ENCODE measurements at regions not wholly inside any gene's neighbourhood (a gene's known extent, or its start where the extent isn't known, plus 50 kb on each side); places are given as distances from the start of the nearest gene placed in this dataset.

DNA sequence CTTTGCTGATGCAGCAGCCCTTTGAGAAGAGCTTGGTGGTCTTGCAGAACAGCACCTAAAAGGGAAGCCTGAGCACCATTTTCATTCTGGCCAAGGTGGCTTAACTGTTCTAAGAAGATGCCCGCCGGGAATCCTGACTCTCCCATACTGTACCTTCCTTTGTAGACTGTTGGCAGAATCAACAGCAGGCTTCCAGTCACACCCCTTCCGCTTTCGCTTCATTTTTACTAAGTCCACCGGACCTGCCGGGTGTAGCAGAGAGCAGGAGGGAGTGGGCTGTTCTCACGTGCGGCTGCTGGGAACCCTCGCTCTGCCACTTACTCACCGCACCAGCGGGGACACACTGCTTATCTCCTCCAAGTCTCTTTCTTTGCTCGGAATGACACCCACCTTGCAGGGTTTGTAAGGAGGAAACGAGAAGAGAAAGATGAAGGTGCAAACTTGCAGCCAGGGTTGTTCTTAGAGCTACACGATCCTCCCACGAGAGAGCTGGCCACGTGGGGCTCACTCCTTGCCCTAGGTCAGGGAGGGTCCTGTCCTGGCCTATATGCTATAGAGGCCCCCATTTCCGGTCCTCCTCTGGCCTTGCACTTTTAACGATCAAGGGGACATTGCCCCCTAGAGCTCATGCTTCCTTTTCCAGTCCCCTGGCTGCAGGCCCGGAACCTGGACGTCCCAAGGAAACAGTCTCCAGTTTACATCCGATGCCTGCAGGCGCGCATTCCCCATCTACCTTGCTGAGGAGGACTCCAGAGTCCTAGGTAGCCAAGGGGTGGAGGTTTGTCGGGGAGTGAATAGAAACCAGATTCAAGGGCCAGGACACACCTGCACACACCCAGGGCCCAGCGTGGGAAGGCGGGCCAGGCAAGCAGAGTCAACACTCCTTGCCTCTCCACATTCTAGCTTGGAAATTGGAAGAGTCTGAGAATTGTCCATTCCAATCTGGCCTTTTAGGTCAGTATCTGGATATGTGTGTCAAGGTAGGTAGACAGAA, 453.6 kb downstream of the IRS2 start:
- Histone ChIP-seq H3K36me3 (ENCODE audit: control insufficient read depth, insufficient read depth, low read length) (no peaks in the 10 kb centered on the region), H3K9me3 (ENCODE audit: control insufficient read depth, low read length) (no peaks in the 10 kb centered on the region), H3K4me1 (ENCODE audit: control insufficient read depth, insufficient read depth, low read length, poor library complexity, severe bottlenecking) (peaks cover 4% of the 10 kb centered on the region), H3K4me3 (ENCODE audit: extremely low read depth, insufficient read depth, low read length, poor library complexity, severe bottlenecking) (no peak overlapping the region), H3K27ac (ENCODE audit: low read depth, low read length, severe bottlenecking) (no peak overlapping the region)
- 91 to 94% methylated on average over 12 to 17 of the region's 26 CpGs for WGBS, 2 experiments (ENCODE audit: insufficient coverage in 2 of 2)

DNA sequence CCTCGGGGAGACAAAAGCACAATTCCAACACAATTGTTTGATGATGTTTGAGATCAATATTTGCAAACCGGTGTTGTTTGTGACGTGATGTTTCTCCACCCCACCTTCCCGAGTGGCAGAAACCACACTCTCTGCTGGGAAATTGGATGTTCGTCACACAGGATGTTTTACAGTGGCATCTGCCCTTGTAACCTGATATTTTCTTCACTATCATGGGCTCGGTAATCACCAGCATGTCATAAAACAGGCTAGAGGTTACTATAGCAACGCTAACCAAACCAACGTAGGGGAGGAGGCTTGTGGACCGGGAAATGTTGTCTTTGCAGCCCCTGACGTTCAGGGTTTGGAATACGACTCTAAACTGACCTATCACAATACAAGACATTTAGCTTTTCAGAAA, 454.5 kb downstream of the IRS2 start:
- Histone ChIP-seq H3K9me3 (ENCODE audit: control insufficient read depth, low read length) (no peaks in the 10 kb centered on the region), H3K27ac (ENCODE audit: low read depth, low read length, severe bottlenecking) (no peak overlapping the region), H3K4me1 (ENCODE audit: control insufficient read depth, insufficient read depth, low read length, poor library complexity, severe bottlenecking) (peaks cover 4% of the 10 kb centered on the region), H3K4me3 (ENCODE audit: extremely low read depth, insufficient read depth, low read length, poor library complexity, severe bottlenecking) (no peak overlapping the region), H3K36me3 (ENCODE audit: control insufficient read depth, insufficient read depth, low read length) (no peaks in the 10 kb centered on the region)
- WGBS, 2 experiments (ENCODE audit: insufficient coverage in 2 of 2), result 57 to 67% methylated on average over 7 to 8 of the region's 11 CpGs

DNA sequence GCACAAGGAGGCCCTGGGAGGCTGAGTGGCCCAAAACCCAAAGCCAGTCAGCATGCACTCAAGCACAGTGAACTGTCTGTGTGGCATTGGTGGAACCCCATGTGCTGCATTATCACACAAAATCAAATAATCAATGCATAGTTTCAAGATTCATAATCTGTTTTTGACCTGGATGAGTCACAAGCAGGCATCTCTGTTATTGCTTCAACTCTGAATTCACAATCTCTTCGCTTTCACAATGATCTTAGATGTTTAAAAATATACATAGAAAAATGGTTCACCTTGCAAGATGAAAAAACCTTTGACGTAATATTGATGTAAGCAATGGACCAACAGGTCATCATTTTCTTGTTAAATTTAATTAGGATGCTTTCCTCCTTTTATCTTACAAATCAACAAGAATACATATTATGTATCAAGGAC, 455.4 kb downstream of the IRS2 start:
- Histone ChIP-seq H3K27ac (ENCODE audit: low read depth, low read length, severe bottlenecking) (no peak overlapping the region), H3K9me3 (ENCODE audit: control insufficient read depth, low read length) (no peaks in the 10 kb centered on the region), H3K4me3 (ENCODE audit: extremely low read depth, insufficient read depth, low read length, poor library complexity, severe bottlenecking) (no peak overlapping the region), H3K4me1 (ENCODE audit: control insufficient read depth, insufficient read depth, low read length, poor library complexity, severe bottlenecking) (peaks cover 1% of the 10 kb centered on the region), H3K36me3 (ENCODE audit: control insufficient read depth, insufficient read depth, low read length) (no peaks in the 10 kb centered on the region)
- WGBS, 2 experiments (ENCODE audit: insufficient coverage in 2 of 2), result no CpG with 5 or more reads among the region's 2 CpGs

DNA sequence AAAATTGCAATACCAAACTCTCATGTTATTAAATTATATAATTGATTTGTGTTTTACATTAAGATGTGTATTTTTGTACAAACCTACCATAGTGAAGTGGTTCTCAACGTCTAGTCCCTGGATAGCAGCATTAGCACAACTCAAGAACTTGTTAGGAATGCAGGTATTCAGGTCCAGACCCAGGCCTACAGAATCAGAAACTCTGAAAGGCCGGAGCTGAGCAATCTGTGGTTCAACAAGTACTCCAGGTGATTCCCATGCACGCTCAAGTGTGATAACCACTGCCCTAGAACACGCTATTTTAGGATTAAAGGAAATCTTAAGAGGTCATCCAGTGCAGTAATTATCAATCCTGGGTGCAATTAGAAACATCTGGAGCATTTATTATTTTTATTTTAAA, 456.3 kb downstream of the IRS2 start:
- Histone ChIP-seq H3K4me3 (ENCODE audit: extremely low read depth, insufficient read depth, low read length, poor library complexity, severe bottlenecking) (no peak overlapping the region), H3K9me3 (ENCODE audit: control insufficient read depth, low read length) (no peaks in the 10 kb centered on the region), H3K4me1 (ENCODE audit: control insufficient read depth, insufficient read depth, low read length, poor library complexity, severe bottlenecking) (no peaks in the 10 kb centered on the region), H3K27ac (ENCODE audit: low read depth, low read length, severe bottlenecking) (no peak overlapping the region), H3K36me3 (ENCODE audit: control insufficient read depth, insufficient read depth, low read length) (no peaks in the 10 kb centered on the region)
- WGBS, 2 experiments (ENCODE audit: insufficient coverage in 2 of 2), result 84 to 90% methylated on average over 4 of the region's 4 CpGs

DNA sequence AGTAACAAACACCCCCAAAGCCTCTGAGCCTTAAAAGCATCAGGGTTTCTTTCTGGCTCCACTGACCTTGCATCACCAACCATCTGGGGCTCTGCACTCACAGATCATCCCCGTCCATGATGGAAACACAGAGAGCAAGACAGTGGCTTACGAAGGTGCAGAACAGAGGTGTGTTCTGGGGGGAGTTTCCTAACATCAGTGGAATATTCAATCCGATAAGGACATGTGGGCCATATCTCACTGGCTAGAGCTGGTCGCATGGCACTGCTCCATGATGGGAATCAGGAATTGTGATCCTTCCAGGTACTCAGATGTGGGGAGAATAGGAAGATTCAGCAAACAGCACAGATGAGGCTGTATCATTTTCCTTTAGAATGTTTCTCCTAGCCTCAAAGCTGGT, 457.2 kb downstream of the IRS2 start:
- 88 to 91% methylated on average over 2 to 3 of the region's 4 CpGs for WGBS, 2 experiments (ENCODE audit: insufficient coverage in 2 of 2)
- Histone ChIP-seq H3K9me3 (ENCODE audit: control insufficient read depth, low read length) (no peaks in the 10 kb centered on the region), H3K4me1 (ENCODE audit: control insufficient read depth, insufficient read depth, low read length, poor library complexity, severe bottlenecking) (no peaks in the 10 kb centered on the region), H3K4me3 (ENCODE audit: extremely low read depth, insufficient read depth, low read length, poor library complexity, severe bottlenecking) (no peak overlapping the region), H3K27ac (ENCODE audit: low read depth, low read length, severe bottlenecking) (no peak overlapping the region), H3K36me3 (ENCODE audit: control insufficient read depth, insufficient read depth, low read length) (no peaks in the 10 kb centered on the region)

DNA sequence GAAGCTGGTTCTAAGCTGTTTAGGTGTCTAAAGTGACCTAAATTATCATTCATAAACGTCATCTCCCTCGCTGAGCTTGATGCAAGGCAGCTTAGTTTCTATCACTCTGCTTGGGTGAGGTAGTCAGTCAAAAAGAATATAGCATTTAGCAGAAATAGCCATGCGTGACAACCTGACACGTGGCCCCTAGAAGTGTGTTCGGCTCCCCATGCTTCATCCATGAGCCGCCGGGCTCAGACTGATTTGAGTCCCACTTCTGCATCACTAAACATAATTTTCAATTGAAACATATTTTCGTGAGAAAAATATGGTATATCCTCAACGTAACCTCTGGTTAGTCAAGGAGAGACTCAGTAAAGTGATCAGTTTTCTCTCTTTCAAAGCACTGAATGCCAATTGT, 459.8 kb downstream of the IRS2 start:
- Histone ChIP-seq H3K9me3 (ENCODE audit: control insufficient read depth, low read length) (no peaks in the 10 kb centered on the region), H3K36me3 (ENCODE audit: control insufficient read depth, insufficient read depth, low read length) (no peaks in the 10 kb centered on the region), H3K27ac (ENCODE audit: low read depth, low read length, severe bottlenecking) (no peak overlapping the region), H3K4me3 (ENCODE audit: extremely low read depth, insufficient read depth, low read length, poor library complexity, severe bottlenecking) (no peak overlapping the region), H3K4me1 (ENCODE audit: control insufficient read depth, insufficient read depth, low read length, poor library complexity, severe bottlenecking) (no peaks in the 10 kb centered on the region)
- 92 to 98% methylated on average over 5 to 7 of the region's 9 CpGs for WGBS, 2 experiments (ENCODE audit: insufficient coverage in 2 of 2)

DNA sequence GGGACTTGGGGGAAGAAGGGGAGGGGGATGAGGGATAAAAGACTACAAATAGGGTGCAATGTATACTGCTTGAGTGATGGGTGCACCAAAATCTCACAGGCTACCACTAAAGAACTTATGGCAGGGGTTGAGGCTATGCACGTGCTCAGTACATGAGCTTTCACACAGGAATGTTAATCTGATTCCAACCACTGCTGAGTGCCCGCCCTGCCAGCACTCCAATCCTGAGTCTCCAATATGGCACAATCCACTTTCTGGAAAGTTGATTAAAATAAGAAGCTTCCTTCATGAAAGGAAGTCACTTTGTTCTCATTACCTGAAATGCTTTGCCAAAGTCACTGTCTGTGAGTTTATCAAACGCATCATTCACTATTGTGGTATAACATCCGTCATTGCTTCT, 463.0 kb downstream of the IRS2 start:
- Histone ChIP-seq H3K27ac (ENCODE audit: low read depth, low read length, severe bottlenecking) (no peak overlapping the region), H3K4me1 (ENCODE audit: control insufficient read depth, insufficient read depth, low read length, poor library complexity, severe bottlenecking) (no peaks in the 10 kb centered on the region), H3K4me3 (ENCODE audit: extremely low read depth, insufficient read depth, low read length, poor library complexity, severe bottlenecking) (no peak overlapping the region), H3K36me3 (ENCODE audit: control insufficient read depth, insufficient read depth, low read length) (no peaks in the 10 kb centered on the region), H3K9me3 (ENCODE audit: control insufficient read depth, low read length) (no peaks in the 10 kb centered on the region)
- 92 to 96% methylated on average over 2 to 3 of the region's 4 CpGs for WGBS, 2 experiments (ENCODE audit: insufficient coverage in 2 of 2)

DNA sequence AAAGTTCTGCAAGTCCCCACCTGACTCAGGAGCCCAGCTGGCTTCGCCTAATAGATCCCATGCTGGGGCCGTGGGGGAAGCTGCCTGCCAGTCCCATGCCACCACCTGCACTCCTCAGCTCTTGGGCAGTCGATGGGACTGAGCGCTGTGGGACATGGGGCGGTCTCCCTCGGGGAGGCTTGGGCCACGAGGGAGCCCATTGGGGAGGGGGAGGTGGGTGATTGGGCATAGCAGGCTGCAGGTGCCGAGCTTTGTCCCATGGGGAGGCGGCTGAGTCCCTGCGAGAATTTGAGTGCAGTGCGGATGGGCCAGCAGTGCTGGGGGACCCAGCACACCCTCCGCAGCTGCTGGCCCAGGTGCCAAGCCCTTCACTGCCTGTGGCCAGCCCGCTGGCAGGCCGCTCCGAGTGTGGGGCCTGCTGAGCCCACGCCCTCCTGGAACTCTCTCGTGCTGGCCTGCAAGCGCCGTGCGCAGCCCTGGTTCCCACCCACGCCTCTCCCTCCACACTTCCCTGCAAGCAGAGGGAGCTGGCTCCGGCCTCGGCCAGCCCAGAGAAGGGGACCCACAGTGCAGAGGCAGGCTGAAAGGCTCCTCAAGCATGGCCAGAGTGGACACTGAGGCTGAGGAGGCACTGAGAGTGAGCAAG, 467.3 kb downstream of the IRS2 start:
- Histone ChIP-seq H3K9me3 (ENCODE audit: control insufficient read depth, low read length) (no peaks in the 10 kb centered on the region), H3K36me3 (ENCODE audit: control insufficient read depth, insufficient read depth, low read length) (no peaks in the 10 kb centered on the region), H3K27ac (ENCODE audit: low read depth, low read length, severe bottlenecking) (no peak overlapping the region), H3K4me3 (ENCODE audit: extremely low read depth, insufficient read depth, low read length, poor library complexity, severe bottlenecking) (no peak overlapping the region), H3K4me1 (ENCODE audit: control insufficient read depth, insufficient read depth, low read length, poor library complexity, severe bottlenecking) (no peaks in the 10 kb centered on the region)
- 89 to 91% methylated on average over 15 to 20 of the region's 23 CpGs for WGBS, 2 experiments (ENCODE audit: insufficient coverage in 2 of 2)

DNA sequence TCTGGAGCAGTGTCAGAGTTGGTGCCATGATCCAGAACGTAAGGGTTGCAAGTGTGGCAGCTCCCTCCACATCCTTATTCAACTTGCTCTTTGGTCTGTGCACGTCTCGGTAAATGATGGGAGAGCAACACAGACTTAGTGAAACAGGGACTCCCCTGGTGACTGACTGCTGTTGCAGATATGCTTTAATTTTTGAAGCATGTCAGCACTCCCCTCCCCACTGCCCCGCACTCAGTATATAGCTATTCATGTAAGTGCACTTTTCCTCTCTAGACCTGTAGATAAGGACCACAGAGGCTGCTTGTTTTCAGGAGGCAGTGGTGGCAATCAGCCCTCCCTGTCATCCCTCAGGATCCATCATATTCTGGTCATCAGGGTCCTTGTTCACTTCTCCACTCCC, 470.9 kb downstream of the IRS2 start:
- no peak overlapping the region for H3K4me3 ChIP-seq (ENCODE audit: extremely low read depth, insufficient read depth, low read length, poor library complexity, severe bottlenecking)
- no peaks in the 10 kb centered on the region for H3K36me3 ChIP-seq (ENCODE audit: control insufficient read depth, insufficient read depth, low read length)
- no peaks in the 10 kb centered on the region for H3K4me1 ChIP-seq (ENCODE audit: control insufficient read depth, insufficient read depth, low read length, poor library complexity, severe bottlenecking)
- WGBS, 2 experiments (ENCODE audit: insufficient coverage in 2 of 2), result 92 to 100% methylated on average over 2 to 3 of the region's 4 CpGs
- no peak overlapping the region for H3K27ac ChIP-seq (ENCODE audit: low read depth, low read length, severe bottlenecking)
- no peaks in the 10 kb centered on the region for H3K9me3 ChIP-seq (ENCODE audit: control insufficient read depth, low read length)

DNA sequence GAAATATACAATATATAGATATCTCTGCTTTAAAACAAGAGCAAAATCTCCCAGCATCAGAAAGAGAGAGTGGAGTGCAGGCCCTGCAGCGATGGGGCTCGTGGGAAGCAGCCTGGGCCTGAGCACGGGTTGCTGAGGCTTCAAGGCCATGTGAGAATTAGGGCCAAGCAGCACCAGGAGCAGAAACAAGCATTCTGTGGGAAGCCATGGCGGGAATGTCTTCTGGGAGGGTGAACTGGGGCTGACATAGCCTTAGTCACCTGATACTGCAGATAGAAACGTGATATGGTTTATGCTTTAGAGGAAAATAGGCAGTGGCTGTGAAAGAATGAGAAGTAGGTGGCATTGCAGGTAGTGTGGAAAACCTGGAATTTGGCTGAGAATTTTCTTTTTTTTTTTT, 472.3 kb downstream of the IRS2 start:
- Histone ChIP-seq H3K4me1 (ENCODE audit: control insufficient read depth, insufficient read depth, low read length, poor library complexity, severe bottlenecking) (no peaks in the 10 kb centered on the region), H3K9me3 (ENCODE audit: control insufficient read depth, low read length) (no peaks in the 10 kb centered on the region), H3K4me3 (ENCODE audit: extremely low read depth, insufficient read depth, low read length, poor library complexity, severe bottlenecking) (no peak overlapping the region), H3K27ac (ENCODE audit: low read depth, low read length, severe bottlenecking) (no peak overlapping the region), H3K36me3 (ENCODE audit: control insufficient read depth, insufficient read depth, low read length) (no peaks in the 10 kb centered on the region)
- 80 to 88% methylated on average over 4 to 5 of the region's 5 CpGs for WGBS, 2 experiments (ENCODE audit: insufficient coverage in 2 of 2)

DNA sequence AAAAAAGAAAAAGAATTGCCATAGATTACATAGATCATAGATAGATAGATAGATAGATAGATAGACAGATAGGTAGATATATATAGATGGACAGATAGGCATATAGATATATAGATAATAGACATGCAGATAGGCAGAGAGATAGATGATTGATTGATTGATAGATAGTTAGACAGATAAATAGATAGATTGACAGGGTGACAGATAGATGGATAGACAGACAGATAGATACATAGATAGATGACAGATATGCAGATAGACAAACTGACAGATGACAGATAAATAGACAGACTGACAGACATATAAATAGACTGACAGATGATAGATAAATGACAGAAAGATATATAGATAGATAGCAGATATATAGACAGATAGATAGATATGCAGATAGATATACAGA, 474.0 kb downstream of the IRS2 start:
- Histone ChIP-seq H3K27ac (ENCODE audit: low read depth, low read length, severe bottlenecking) (no peak overlapping the region), H3K4me3 (ENCODE audit: extremely low read depth, insufficient read depth, low read length, poor library complexity, severe bottlenecking) (no peak overlapping the region), H3K9me3 (ENCODE audit: control insufficient read depth, low read length) (no peaks in the 10 kb centered on the region), H3K4me1 (ENCODE audit: control insufficient read depth, insufficient read depth, low read length, poor library complexity, severe bottlenecking) (no peaks in the 10 kb centered on the region), H3K36me3 (ENCODE audit: control insufficient read depth, insufficient read depth, low read length) (no peaks in the 10 kb centered on the region)

All from mesodermal cell (in vitro differentiated cells).